Nephron progenitor cell (in vitro differentiated cells): ENCODE measurements at regions not wholly inside any gene's neighbourhood (a gene's known extent, or its start where the extent isn't known, plus 50 kb on each side); places are given as distances from the start of the nearest gene placed in this dataset.
A peak's percentile ranks its signal among the peaks of the same experiment; 100 is the strongest.

Experiments used
- DNase-seq: peaks from one replicate; pipeline ENCODE4 v3.0.0; 2021
- H3K27ac Mint-ChIP-seq: 2 replicates; pipeline ENCODE4 v1.8.0; 2021; ENCODE audit warnings: mild to moderate bottlenecking, moderate library complexity, mixed read lengths
- H3K27me3 Mint-ChIP-seq: 2 replicates; pipeline ENCODE4 v1.8.0; 2021; ENCODE audit warnings: mild to moderate bottlenecking, low read depth, mixed read lengths; ENCODE audit not compliant: poor library complexity
- H3K36me3 Mint-ChIP-seq: 2 replicates; pipeline ENCODE4 v1.8.0; 2021; ENCODE audit warnings: low read depth, mixed read lengths
- H3K4me1 Mint-ChIP-seq: 2 replicates; pipeline ENCODE4 v1.8.0; 2021; ENCODE audit warnings: mixed read lengths
- H3K4me3 Mint-ChIP-seq: 2 replicates; pipeline ENCODE4 v1.8.0; 2021; ENCODE audit warnings: mild to moderate bottlenecking, moderate library complexity, mixed read lengths
- H3K9me3 Mint-ChIP-seq: 2 replicates; pipeline ENCODE4 v1.8.0; 2021; ENCODE audit warnings: mild to moderate bottlenecking, moderate library complexity, mixed read lengths
- TF ChIP-seq, protein P1 (sequence below): fragments of 200-600 bp; sonication (generic); IDR thresholded peaks from 2 replicates; pipeline ENCODE4 v1.5.0; 2021; ENCODE audit warnings: antibody characterized with exemption

DNA sequence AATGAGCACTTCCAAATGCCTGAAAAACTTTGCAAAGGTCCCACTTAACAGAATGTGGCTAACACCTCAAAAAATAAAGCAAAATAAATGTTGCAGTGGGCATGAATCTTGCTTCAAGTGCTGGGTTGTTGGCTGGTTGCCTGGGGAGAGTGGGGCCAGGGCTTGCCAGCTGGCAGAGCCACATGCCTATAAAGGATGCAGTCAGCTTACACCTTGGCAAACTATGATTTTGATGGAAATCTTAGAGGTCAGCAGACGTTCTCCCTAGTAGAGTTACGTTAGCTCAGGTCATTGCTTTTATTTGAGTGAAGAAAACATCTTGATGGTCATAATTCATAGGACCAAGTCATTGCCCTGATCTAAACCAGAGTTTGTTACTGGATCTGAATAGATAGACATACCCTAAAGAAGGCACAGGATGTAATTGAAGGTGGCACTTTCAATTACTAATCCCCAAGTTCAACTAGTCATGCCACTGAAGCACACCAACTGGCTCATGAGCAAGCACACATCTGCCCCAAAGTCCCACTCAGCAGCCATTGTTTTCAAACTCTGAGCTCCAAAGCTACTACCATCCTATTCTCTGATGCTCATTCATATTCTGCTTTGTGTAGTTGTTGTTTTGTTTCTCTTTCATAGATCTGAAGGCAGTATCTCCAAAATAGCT, 51.2 kb upstream of the ZSWIM6 start:
- peaks cover 3% of the 10 kb centered on the region for H3K27me3 Mint-ChIP-seq
- H3K27ac Mint-ChIP-seq, result peak overlapping the region; percentile 5
- DNase-seq, result no peak
- no peaks in the 10 kb centered on the region for H3K36me3 Mint-ChIP-seq
- TF ChIP-seq, protein P1, sequence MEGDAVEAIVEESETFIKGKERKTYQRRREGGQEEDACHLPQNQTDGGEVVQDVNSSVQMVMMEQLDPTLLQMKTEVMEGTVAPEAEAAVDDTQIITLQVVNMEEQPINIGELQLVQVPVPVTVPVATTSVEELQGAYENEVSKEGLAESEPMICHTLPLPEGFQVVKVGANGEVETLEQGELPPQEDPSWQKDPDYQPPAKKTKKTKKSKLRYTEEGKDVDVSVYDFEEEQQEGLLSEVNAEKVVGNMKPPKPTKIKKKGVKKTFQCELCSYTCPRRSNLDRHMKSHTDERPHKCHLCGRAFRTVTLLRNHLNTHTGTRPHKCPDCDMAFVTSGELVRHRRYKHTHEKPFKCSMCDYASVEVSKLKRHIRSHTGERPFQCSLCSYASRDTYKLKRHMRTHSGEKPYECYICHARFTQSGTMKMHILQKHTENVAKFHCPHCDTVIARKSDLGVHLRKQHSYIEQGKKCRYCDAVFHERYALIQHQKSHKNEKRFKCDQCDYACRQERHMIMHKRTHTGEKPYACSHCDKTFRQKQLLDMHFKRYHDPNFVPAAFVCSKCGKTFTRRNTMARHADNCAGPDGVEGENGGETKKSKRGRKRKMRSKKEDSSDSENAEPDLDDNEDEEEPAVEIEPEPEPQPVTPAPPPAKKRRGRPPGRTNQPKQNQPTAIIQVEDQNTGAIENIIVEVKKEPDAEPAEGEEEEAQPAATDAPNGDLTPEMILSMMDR, result no peak
- no peak overlapping the region for H3K4me3 Mint-ChIP-seq
- peaks cover 10% of the 10 kb centered on the region for H3K4me1 Mint-ChIP-seq
- no peaks in the 10 kb centered on the region for H3K9me3 Mint-ChIP-seq

DNA sequence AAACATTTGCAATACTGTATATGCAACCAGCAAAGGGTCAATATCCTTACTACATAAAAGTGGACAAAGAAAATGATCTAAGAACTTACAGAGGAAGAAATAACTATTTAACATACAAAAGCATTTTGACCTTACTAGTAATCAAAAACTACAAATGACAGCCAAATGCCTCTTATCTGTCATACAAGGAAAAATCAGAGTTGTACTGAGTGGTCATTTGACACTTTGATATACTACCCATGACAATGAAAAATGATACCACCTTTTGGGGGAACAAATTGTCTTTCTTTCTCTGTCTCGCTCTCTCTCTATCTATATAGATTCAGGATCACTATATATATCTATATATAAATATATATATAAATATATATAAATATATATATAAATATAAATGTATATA, 50.4 kb upstream of the ZSWIM6 start:
- TF ChIP-seq, protein P1, result no peak
- peaks cover 3% of the 10 kb centered on the region for H3K27me3 Mint-ChIP-seq
- peaks cover 8% of the 10 kb centered on the region for H3K4me1 Mint-ChIP-seq
- H3K4me3 Mint-ChIP-seq, result no peak overlapping the region
- no peak overlapping the region for H3K27ac Mint-ChIP-seq
- no peak for DNase-seq
- no peaks in the 10 kb centered on the region for H3K9me3 Mint-ChIP-seq
- H3K36me3 Mint-ChIP-seq, result no peaks in the 10 kb centered on the region
